Endothelial cell of umbilical vein (primary cell): ENCODE measurements at regions not wholly inside any gene's neighbourhood (a gene's known extent, or its start where the extent isn't known, plus 50 kb on each side); places are given as distances from the start of the nearest gene placed in this dataset.

Source experiments
- BruUV-seq: library from RNA; stranded (reverse); fragments of 400-500 nt; replicated peaks from 2 replicates; lab custom pipeline; 2021; lab: Mats Ljungman, UMichigan
- CTCF ChIA-PET: fragments of 300-600, 350-600 bp; sonication (Branson Sonifier 250); formaldehyde crosslinking; loops from one replicate; lab custom pipeline; 2021; ENCODE audit warnings: antibody characterized with exemption, inconsistent platforms; lab: Charles Lee
- POLR2A ChIA-PET: fragments of 300-600, 350-600 bp; sonication (Branson Sonifier 250); formaldehyde crosslinking; loops from one replicate; lab custom pipeline; 2021; ENCODE audit warnings: antibody characterized with exemption, inconsistent platforms; lab: Charles Lee
- DNase-seq: peaks from one replicate; pipeline ENCODE4 v3.0.0-alpha.2; 2011; ENCODE audit warnings: low read depth, low spot score
- FAIRE-seq: peaks from 2 replicates; lab custom pipeline; 2011; peaks lifted over from hg19 to GRCh38; lab: Jason Lieb, UNC
- H2AFZ ChIP-seq: 2 replicates; pipeline ENCODE4 v1.6.0; 2012; ENCODE audit warnings: low read depth, low read length, control low read depth, inconsistent platforms
- H3K27ac ChIP-seq: 2 replicates; pipeline ENCODE4 v1.5.1; 2011; ENCODE audit warnings: low read depth, mild to moderate bottlenecking, control low read depth, low read length, moderate library complexity; ENCODE audit not compliant: insufficient read depth
- H3K27me3 ChIP-seq, 2 experiments: 2 replicates each; pipeline versions ENCODE4 v1.6.0 to v1.6.1; 2011; ENCODE audit warnings: low read length in 2 of 2, mixed read lengths in 1 of 2; ENCODE audit not compliant: control insufficient read depth in 2 of 2, insufficient read depth in 2 of 2
- H3K36me3 ChIP-seq, 2 experiments: 2 replicates in 1 of 2; 3 replicates in 1 of 2; pipeline ENCODE4 v1.5.1; 2011; ENCODE audit warnings: low read length in 2 of 2, mild to moderate bottlenecking in 1 of 2, moderate library complexity in 1 of 2; ENCODE audit not compliant: control insufficient read depth in 2 of 2, insufficient read depth in 2 of 2; ENCODE audit errors: extremely low read depth in 1 of 2
- H3K4me1 ChIP-seq: 3 replicates; pipeline ENCODE4 v1.5.1; 2011; ENCODE audit warnings: mild to moderate bottlenecking, low read length; ENCODE audit not compliant: control insufficient read depth, insufficient read depth; ENCODE audit errors: extremely low read depth
- H3K4me2 ChIP-seq: 2 replicates; pipeline ENCODE4 v1.6.1; 2011; ENCODE audit warnings: low read length, control low read depth, mixed read lengths; ENCODE audit not compliant: insufficient read depth
- H3K4me3 ChIP-seq, 3 experiments: fragments of 200-600 bp in 1 of 3; sonication (generic), shearing (Covaris generic) in 1 of 3; replicated peaks in 1 of 3; 2 replicates each; pipeline ENCODE4 v1.5.1; 2011 to 2016; ENCODE audit warnings: control low read depth in 3 of 3, low read length in 3 of 3, mild to moderate bottlenecking in 2 of 3, inconsistent platforms in 1 of 3, low read depth in 1 of 3, moderate library complexity in 1 of 3; ENCODE audit not compliant: insufficient read depth in 1 of 3
- H3K79me2 ChIP-seq: 2 replicates; pipeline ENCODE4 v1.6.0; 2012; ENCODE audit warnings: low read length, inconsistent platforms; ENCODE audit not compliant: control insufficient read depth, insufficient read depth
- H3K9ac ChIP-seq: replicated peaks from 2 replicates; pipeline ENCODE3; 2011; ENCODE audit warnings: low read length, control low read depth; ENCODE audit not compliant: insufficient read depth; ENCODE audit errors: extremely low read depth
- H3K9me1 ChIP-seq: replicated peaks from 3 replicates; pipeline ENCODE4 v1.6.0; 2011; ENCODE audit warnings: mild to moderate bottlenecking, low read length; ENCODE audit not compliant: control insufficient read depth, insufficient read depth; ENCODE audit errors: extremely low read depth
- H3K9me3 ChIP-seq: replicated peaks from 2 replicates; pipeline ENCODE4 v1.5.1; 2012; ENCODE audit warnings: low read length, inconsistent platforms; ENCODE audit not compliant: control insufficient read depth, insufficient read depth
- H4K20me1 ChIP-seq: replicated peaks from 2 replicates; pipeline ENCODE3; 2011; ENCODE audit warnings: mild to moderate bottlenecking, low read length; ENCODE audit not compliant: control insufficient read depth, insufficient read depth; ENCODE audit errors: extremely low read depth
- CTCF ChIP-seq, 2 donors: IDR thresholded peaks; 1 replicate in 1 of 2; 2 replicates in 1 of 2; pipeline ENCODE4 v1.5.1; 2011; ENCODE audit warnings: low read length in 2 of 2, mild to moderate bottlenecking in 2 of 2, moderate library complexity in 2 of 2, control low read depth in 1 of 2, inconsistent platforms in 1 of 2, low read depth in 1 of 2; ENCODE audit not compliant: insufficient read depth in 1 of 2; ENCODE audit errors: extremely low read depth in 1 of 2
- EZH2 ChIP-seq: IDR thresholded peaks from 2 replicates; pipeline ENCODE4 v1.6.1; 2012; ENCODE audit warnings: borderline replicate concordance, low read depth, mild to moderate bottlenecking, moderate library complexity, low read length, inconsistent platforms; ENCODE audit not compliant: severe bottlenecking
- FOS ChIP-seq: IDR thresholded peaks from 2 replicates; pipeline ENCODE4 v1.6.1; 2011; ENCODE audit warnings: mild to moderate bottlenecking, low read length, moderate library complexity, borderline replicate concordance; ENCODE audit not compliant: insufficient read depth
- GATA2 ChIP-seq: IDR thresholded peaks from 2 replicates; pipeline ENCODE4 v1.7.0; 2011; ENCODE audit warnings: low read depth, mild to moderate bottlenecking, moderate library complexity, mixed read lengths, low read length; ENCODE audit not compliant: insufficient read length, insufficient read depth
- JUN ChIP-seq: IDR thresholded peaks from 2 replicates; pipeline ENCODE4 v1.6.1; 2011; ENCODE audit warnings: borderline replicate concordance, low read depth; ENCODE audit not compliant: insufficient read length, insufficient read depth
- MAX ChIP-seq: IDR thresholded peaks from 2 replicates; pipeline ENCODE4 v1.6.1; 2011; ENCODE audit not compliant: insufficient read depth, insufficient read length
- MYC ChIP-seq: IDR thresholded peaks from one replicate; pipeline ENCODE4 v1.6.1; 2011; ENCODE audit warnings: mild to moderate bottlenecking, low read depth, low read length
- POLR2A ChIP-seq: IDR thresholded peaks from 2 replicates; pipeline ENCODE4 v1.6.1; 2012; ENCODE audit warnings: low read depth, mild to moderate bottlenecking, control low read depth, low read length
- POLR2AphosphoS5 ChIP-seq: IDR thresholded peaks from 2 replicates; pipeline ENCODE4 v1.6.1; 2012; ENCODE audit warnings: low read depth, mild to moderate bottlenecking, control low read depth, low read length, moderate library complexity; ENCODE audit not compliant: insufficient read depth
- dilution Hi-C: fragments of 300-500 bp; cut with MboI; formaldehyde crosslinking; loops from one replicate; pipeline ENCODE4 v1.15.0; 2019; ENCODE audit warnings: low sequenced_read_pairs; ENCODE audit not compliant: extremely low pct_ligation_motif_present
- intact Hi-C: fragments of 100-400 bp; cut with micrococcal nuclease; formaldehyde crosslinking; loops from one replicate; pipeline ENCODE4 v1.10.0; 2022

- Histone ChIP-seq H3K27me3 (no peaks in the 10 kb centered on the region), H4K20me1 (no peaks in the 10 kb centered on the region), H3K9me1 (no peaks in the 10 kb centered on the region), H3K36me3 (no peaks in the 10 kb centered on the region), H2AFZ (no peak overlapping the region), H3K9ac (no peak overlapping the region), H3K27ac (no peak overlapping the region), H3K4me3 (no peak overlapping the region), H3K4me1 (no peaks in the 10 kb centered on the region), H3K79me2 (no peaks in the 10 kb centered on the region), H3K9me3 (no peaks in the 10 kb centered on the region), H3K4me2 (no peak overlapping the region)
- intact Hi-C loops, result no loop called here
- dilution Hi-C loops, result no loop called here
- DNase-seq (no peak), FAIRE-seq (no peak)
- ChIA-PET CTCF (interaction anchor here (2.4 kb wide), 1 partner anchor 12 kb away, joined by 6 read pairs; no protein-coding TSS in a partner anchor), POLR2A (no interaction called here)
- TF ChIP-seq POLR2AphosphoS5 (no peak), CTCF (IDR thresholded peaks at IDR 0.05; ENCODE audit: extremely low read depth in 1 of 2, insufficient read depth in 1 of 2, low read depth in 1 of 2, low read length in 2 of 2) (no peak), POLR2A (no peak), JUN (no peak), MAX (no peak)
- BruUV-seq, result no TSS peak
These were observed 208.3 kb upstream of the RBMS3 start for GRCh38 chr3:29072611-29073010.

- no peaks in the 10 kb centered on the region for H3K79me2 ChIP-seq
- intact Hi-C loops (no loop called here), dilution Hi-C loops (no loop called here)
- no TSS peak for BruUV-seq
- H3K4me2 ChIP-seq, result no peak overlapping the region
- no peaks in the 10 kb centered on the region for H3K4me1 ChIP-seq
- no peak overlapping the region for H3K4me3 ChIP-seq
- no peaks in the 10 kb centered on the region for H3K27me3 ChIP-seq
- no peaks in the 10 kb centered on the region for H3K36me3 ChIP-seq
- no peak for DNase-seq
- H3K9me3 ChIP-seq, result no peaks in the 10 kb centered on the region
- ChIA-PET POLR2A (no interaction called here), CTCF (interaction anchor here (0.7 to 1.3 kb wide), 4 partner anchors 11 to 161 kb away, joined by 3 to 4 read pairs (median 3); no protein-coding TSS in a partner anchor)
- H3K9ac ChIP-seq, result no peak overlapping the region
- TF ChIP-seq JUN, result no peak
- no peak for TF ChIP-seq EZH2
- no peak for TF ChIP-seq FOS
- no peak for TF ChIP-seq POLR2AphosphoS5
- no peak for TF ChIP-seq MAX
- no peak for TF ChIP-seq POLR2A
- TF ChIP-seq GATA2, result no peak
- no peak for TF ChIP-seq CTCF (IDR thresholded peaks at IDR 0.05; ENCODE audit: extremely low read depth in 1 of 2, insufficient read depth in 1 of 2, low read depth in 1 of 2, low read length in 2 of 2)
- no peak for TF ChIP-seq MYC
- H3K27ac ChIP-seq, result no peak overlapping the region
- FAIRE-seq, result no peak
- no peak overlapping the region for H2AFZ ChIP-seq
- no peaks in the 10 kb centered on the region for H4K20me1 ChIP-seq
- H3K9me1 ChIP-seq, result no peaks in the 10 kb centered on the region
These were observed 203.5 kb upstream of the RBMS3 start for GRCh38 chr3:29077356-29077755.
